Smooth muscle cell (in vitro differentiated cells): ENCODE measurements at regions not wholly inside any gene's neighbourhood (a gene's known extent, or its start where the extent isn't known, plus 50 kb on each side); places are given as distances from the start of the nearest gene placed in this dataset.

ENCODE experiments used
- DNase-seq: peaks from one replicate; lab custom pipeline; 2025; ENCODE audit not compliant: unreplicated experiment; lab: John Stamatoyannopoulos, UW
- H2AFZ ChIP-seq: fragments of 200-600 bp; sonication (generic); 2 replicates; pipeline ENCODE4 v1.6.0; 2016; ENCODE audit warnings: antibody characterized with exemption, low read depth, mild to moderate bottlenecking
- H3F3A ChIP-seq: fragments of 200-600 bp; sonication (generic); 2 replicates; pipeline ENCODE4 v1.6.0; 2017; ENCODE audit warnings: antibody characterized with exemption, low read depth
- H3K27ac ChIP-seq: fragments of 200-600 bp; sonication (generic); 2 replicates; pipeline ENCODE4 v1.5.1; 2016; ENCODE audit warnings: low read depth, mild to moderate bottlenecking
- H3K27me3 ChIP-seq: fragments of 200-600 bp; sonication (generic); 2 replicates; pipeline ENCODE4 v1.6.1; 2016; ENCODE audit warnings: low read depth, mild to moderate bottlenecking
- H3K36me3 ChIP-seq: fragments of 200-600 bp; sonication (generic); 2 replicates; pipeline ENCODE4 v1.5.1; 2016; ENCODE audit warnings: low read depth
- H3K4me1 ChIP-seq: fragments of 200-600 bp; sonication (generic); 2 replicates; pipeline ENCODE4 v1.5.1; 2016; ENCODE audit warnings: low read depth
- H3K4me2 ChIP-seq: fragments of 200-600 bp; sonication (generic); 2 replicates; pipeline ENCODE4 v1.6.0; 2016; ENCODE audit warnings: mild to moderate bottlenecking
- H3K4me3 ChIP-seq: fragments of 200-600 bp; sonication (generic); 2 replicates; pipeline ENCODE4 v1.5.1; 2016; ENCODE audit warnings: mild to moderate bottlenecking
- H3K79me2 ChIP-seq: fragments of 200-600 bp; sonication (generic); 2 replicates; pipeline ENCODE4 v1.6.0; 2016; ENCODE audit warnings: low read depth, mild to moderate bottlenecking
- H3K9ac ChIP-seq: fragments of 200-600 bp; sonication (generic); 2 replicates; pipeline ENCODE4 v1.6.0; 2016; ENCODE audit warnings: low read depth
- H3K9me3 ChIP-seq: fragments of 200-600 bp; sonication (generic); replicated peaks from 2 replicates; pipeline ENCODE4 v1.5.1; 2016; ENCODE audit warnings: low read depth
- H4K20me1 ChIP-seq: fragments of 200-600 bp; sonication (generic); 2 replicates; pipeline ENCODE4 v1.6.0; 2016; ENCODE audit warnings: low read depth
- WGBS: methylation state at CpG from one replicate; pipeline ENCODE4 v1.1.7; 2016; ENCODE audit warnings: low lambda C conversion rate; 5-methylcytosine and 5-hydroxymethylcytosine counted together
- TF ChIP-seq, protein P1 (sequence below): fragments of 200-600 bp; sonication (generic); IDR thresholded peaks from 2 replicates; pipeline ENCODE4 v1.5.1; 2017; ENCODE audit warnings: borderline replicate concordance, mild to moderate bottlenecking, antibody characterized with exemption; ENCODE audit not compliant: insufficient read depth, poor library complexity, severe bottlenecking

DNA sequence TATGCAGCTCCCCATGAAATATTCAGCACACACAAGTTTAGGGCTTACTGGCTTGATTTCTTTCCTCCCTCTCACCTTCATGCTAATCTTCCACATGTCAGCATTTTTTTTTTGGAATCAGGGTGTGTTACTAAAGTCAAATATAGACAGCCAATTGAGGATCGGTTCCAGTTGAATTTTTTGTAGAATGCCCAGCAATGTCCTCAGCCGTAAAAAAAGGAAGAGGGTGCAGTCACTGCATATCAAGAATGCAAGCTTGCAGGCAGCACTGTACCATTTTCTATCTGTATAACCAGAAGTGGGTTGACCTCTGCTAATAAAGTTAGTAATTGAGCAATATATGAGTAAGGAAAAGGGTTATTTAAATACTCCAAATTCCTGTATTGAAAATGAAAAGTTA, 51.4 kb upstream of the CHMP2B start:
- Histone ChIP-seq H3K9me3 (no peaks in the 10 kb centered on the region), H3F3A (no peaks in the 10 kb centered on the region), H2AFZ (no peak overlapping the region), H3K9ac (no peak overlapping the region), H3K4me1 (no peaks in the 10 kb centered on the region), H3K36me3 (no peaks in the 10 kb centered on the region), H3K4me3 (no peak overlapping the region), H3K4me2 (no peak overlapping the region), H4K20me1 (no peaks in the 10 kb centered on the region), H3K79me2 (no peaks in the 10 kb centered on the region), H3K27ac (no peak overlapping the region), H3K27me3 (no peaks in the 10 kb centered on the region)
- WGBS = 86% methylated on average over 2 of the region's 2 CpGs
- no peak for DNase-seq
- TF ChIP-seq, protein P1, sequence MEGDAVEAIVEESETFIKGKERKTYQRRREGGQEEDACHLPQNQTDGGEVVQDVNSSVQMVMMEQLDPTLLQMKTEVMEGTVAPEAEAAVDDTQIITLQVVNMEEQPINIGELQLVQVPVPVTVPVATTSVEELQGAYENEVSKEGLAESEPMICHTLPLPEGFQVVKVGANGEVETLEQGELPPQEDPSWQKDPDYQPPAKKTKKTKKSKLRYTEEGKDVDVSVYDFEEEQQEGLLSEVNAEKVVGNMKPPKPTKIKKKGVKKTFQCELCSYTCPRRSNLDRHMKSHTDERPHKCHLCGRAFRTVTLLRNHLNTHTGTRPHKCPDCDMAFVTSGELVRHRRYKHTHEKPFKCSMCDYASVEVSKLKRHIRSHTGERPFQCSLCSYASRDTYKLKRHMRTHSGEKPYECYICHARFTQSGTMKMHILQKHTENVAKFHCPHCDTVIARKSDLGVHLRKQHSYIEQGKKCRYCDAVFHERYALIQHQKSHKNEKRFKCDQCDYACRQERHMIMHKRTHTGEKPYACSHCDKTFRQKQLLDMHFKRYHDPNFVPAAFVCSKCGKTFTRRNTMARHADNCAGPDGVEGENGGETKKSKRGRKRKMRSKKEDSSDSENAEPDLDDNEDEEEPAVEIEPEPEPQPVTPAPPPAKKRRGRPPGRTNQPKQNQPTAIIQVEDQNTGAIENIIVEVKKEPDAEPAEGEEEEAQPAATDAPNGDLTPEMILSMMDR = no peak

DNA sequence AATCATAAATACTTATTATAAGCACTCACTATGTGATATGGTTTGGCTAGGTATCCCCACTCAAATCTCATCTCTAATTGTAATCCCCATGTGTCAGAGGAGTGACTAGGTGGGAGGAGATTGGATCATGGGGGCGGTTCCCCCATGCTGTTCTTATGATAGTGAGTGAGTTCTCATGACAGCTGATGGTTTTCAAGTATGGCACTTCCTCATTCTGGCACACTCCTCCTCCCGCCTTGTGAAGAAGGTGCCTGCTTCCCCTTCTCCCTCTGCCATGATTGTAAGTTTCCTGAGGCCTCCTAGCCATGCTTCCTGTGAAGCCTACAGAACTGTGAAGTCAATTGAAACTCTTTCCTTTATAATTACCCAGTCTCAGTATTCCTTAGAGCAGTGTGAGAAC, 53.3 kb upstream of the CHMP2B start:
- no peaks in the 10 kb centered on the region for H3K79me2 ChIP-seq
- H3F3A ChIP-seq = no peaks in the 10 kb centered on the region
- no peak overlapping the region for H3K4me3 ChIP-seq
- no peak overlapping the region for H3K9ac ChIP-seq
- H3K4me2 ChIP-seq = no peak overlapping the region
- H4K20me1 ChIP-seq = no peaks in the 10 kb centered on the region
- no peak for DNase-seq
- 96% methylated on average over 2 of the region's 2 CpGs for WGBS
- no peaks in the 10 kb centered on the region for H3K4me1 ChIP-seq
- no peaks in the 10 kb centered on the region for H3K9me3 ChIP-seq
- TF ChIP-seq, protein P1 = no peak
- H3K27ac ChIP-seq = no peak overlapping the region
- H3K27me3 ChIP-seq = no peaks in the 10 kb centered on the region
- no peaks in the 10 kb centered on the region for H3K36me3 ChIP-seq
- no peak overlapping the region for H2AFZ ChIP-seq

DNA sequence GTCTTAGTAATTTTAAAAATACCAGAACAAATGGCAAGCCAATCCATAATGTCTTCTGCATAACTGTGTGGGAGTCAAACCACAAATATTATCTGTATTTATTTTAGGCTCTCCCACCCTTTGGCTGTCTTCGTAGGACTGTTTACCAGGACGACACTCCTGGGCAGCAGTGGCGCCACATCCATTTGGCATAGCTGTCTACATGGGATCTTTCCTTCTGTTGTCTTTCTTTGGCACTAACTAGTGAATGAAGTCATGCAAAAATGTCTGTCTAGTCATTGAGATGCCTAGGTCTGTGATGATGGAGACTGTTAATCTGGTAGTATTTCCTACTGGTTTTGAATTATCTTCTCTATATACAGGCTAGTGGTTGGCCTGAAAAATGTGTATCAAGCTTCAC, 54.0 kb upstream of the CHMP2B start:
- Histone ChIP-seq H3K27ac (no peak overlapping the region), H3K36me3 (no peaks in the 10 kb centered on the region), H3K79me2 (no peaks in the 10 kb centered on the region), H3K4me3 (no peak overlapping the region), H2AFZ (no peak overlapping the region), H3F3A (no peaks in the 10 kb centered on the region), H3K9ac (no peak overlapping the region), H3K4me2 (peak overlapping the region; percentile 18), H3K4me1 (no peaks in the 10 kb centered on the region), H3K27me3 (no peaks in the 10 kb centered on the region), H3K9me3 (no peaks in the 10 kb centered on the region), H4K20me1 (no peaks in the 10 kb centered on the region)
- no peak for DNase-seq
- TF ChIP-seq, protein P1 = no peak
- 59% methylated on average over 3 of the region's 3 CpGs for WGBS

DNA sequence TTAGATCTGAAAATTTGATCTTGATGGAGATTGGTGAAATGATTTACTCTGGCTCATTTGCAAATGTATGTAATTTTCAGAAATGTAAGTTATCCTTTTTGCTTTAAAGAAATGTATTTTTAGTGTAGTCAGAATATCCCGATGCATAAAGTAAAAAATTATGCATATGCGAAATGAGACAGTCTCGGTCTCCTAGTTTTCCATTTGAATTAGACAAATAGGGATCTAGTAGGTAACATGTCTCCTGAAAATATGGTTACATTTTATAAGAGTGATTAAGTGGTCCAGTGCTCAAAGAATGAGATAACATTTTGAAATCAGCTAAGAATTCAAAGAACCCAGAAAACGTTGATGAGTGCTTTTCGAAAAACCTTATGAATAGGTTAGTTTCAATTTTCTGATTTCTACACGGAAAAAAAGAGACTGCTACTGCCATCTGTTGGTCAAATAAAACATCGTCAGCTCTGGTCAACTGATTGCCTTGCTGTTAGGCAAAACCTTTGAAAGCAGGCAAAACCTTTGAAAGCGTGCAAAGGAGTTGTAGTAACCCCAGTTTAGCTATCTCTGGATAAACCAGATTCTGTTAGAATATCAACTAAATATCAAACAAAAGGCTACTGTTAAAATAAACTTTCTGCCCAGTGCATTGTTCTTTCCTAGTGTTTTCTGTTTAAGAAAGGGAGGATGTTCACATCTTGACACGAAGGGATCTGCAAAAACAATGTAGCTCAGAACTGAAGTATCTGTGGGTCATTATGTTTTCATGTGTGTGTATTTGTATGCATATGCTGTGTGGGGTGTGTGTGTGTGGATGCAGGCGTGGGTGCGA, 59.3 kb upstream of the CHMP2B start:
- Histone ChIP-seq H3K4me2 (peak overlapping the region; percentile 77), H3F3A (no peaks in the 10 kb centered on the region), H3K4me1 (no peaks in the 10 kb centered on the region), H2AFZ (peak overlapping the region; percentile 33), H4K20me1 (no peaks in the 10 kb centered on the region), H3K9ac (no peak overlapping the region), H3K4me3 (peak overlapping the region; percentile 42), H3K9me3 (no peaks in the 10 kb centered on the region), H3K27me3 (no peaks in the 10 kb centered on the region), H3K79me2 (no peaks in the 10 kb centered on the region), H3K36me3 (no peaks in the 10 kb centered on the region), H3K27ac (no peak overlapping the region)
- WGBS = 47% methylated on average over 11 of the region's 11 CpGs
- TF ChIP-seq, protein P1 = peak; percentile 61
- DNase-seq = no peak
